ENCODE measurements at regions not wholly inside any gene's neighbourhood (a gene's known extent, or its start where the extent isn't known, plus 50 kb on each side); places are given as distances from the start of the nearest gene placed in this dataset.
"Not testable (repeated sequence)": the region's sequence is repeated elsewhere in the genome, so short reads cannot be mapped to it uniquely, and the experiment has no call there.

GRCh38 chr15:56552659-56553058, 87.7 kb upstream of the MNS1 start:
- TF ChIP-seq, protein P1, sequence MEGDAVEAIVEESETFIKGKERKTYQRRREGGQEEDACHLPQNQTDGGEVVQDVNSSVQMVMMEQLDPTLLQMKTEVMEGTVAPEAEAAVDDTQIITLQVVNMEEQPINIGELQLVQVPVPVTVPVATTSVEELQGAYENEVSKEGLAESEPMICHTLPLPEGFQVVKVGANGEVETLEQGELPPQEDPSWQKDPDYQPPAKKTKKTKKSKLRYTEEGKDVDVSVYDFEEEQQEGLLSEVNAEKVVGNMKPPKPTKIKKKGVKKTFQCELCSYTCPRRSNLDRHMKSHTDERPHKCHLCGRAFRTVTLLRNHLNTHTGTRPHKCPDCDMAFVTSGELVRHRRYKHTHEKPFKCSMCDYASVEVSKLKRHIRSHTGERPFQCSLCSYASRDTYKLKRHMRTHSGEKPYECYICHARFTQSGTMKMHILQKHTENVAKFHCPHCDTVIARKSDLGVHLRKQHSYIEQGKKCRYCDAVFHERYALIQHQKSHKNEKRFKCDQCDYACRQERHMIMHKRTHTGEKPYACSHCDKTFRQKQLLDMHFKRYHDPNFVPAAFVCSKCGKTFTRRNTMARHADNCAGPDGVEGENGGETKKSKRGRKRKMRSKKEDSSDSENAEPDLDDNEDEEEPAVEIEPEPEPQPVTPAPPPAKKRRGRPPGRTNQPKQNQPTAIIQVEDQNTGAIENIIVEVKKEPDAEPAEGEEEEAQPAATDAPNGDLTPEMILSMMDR (conservative IDR thresholded peaks at IDR 0.05): no peak
- H3K27me3 Mint-ChIP-seq (ENCODE audit: insufficient read depth): no peaks in the 10 kb centered on the region
- H3K27ac Mint-ChIP-seq: no peak overlapping the region
- H3K4me3 Mint-ChIP-seq: no peak overlapping the region
- Histone ChIP-seq H3K9ac (ENCODE audit: extremely low read depth, low read length, poor library complexity, severe bottlenecking) (no peak overlapping the region), H3K27me3 (ENCODE audit: control insufficient read depth, insufficient read depth, low read length, poor library complexity, severe bottlenecking) (no peaks in the 10 kb centered on the region), H3K9me3 (ENCODE audit: control insufficient read depth, low read length) (peaks cover 4% of the 10 kb centered on the region), H3K36me3 (ENCODE audit: control insufficient read depth, insufficient read depth, low read length) (no peaks in the 10 kb centered on the region), H3K27ac (ENCODE audit: low read depth, low read length) (no peak overlapping the region), H3K4me3 (ENCODE audit: low read length) (no peak overlapping the region), H3K4me1 (ENCODE audit: control insufficient read depth, insufficient read depth, low read length) (no peaks in the 10 kb centered on the region)
- no peaks in the 10 kb centered on the region for H3K36me3 Mint-ChIP-seq (ENCODE audit: low read depth)
- peaks cover 24% of the 10 kb centered on the region for H3K9me3 Mint-ChIP-seq
- WGBS, 2 experiments (ENCODE audit: insufficient coverage in 1 of 2, insufficient read length in 1 of 2): 86 to 94% methylated on average over 1 of the region's 1 CpG
- H3K4me1 Mint-ChIP-seq: peaks cover 7% of the 10 kb centered on the region
- no peak for DNase-seq

GRCh38 chr15:56540570-56540969, 75.6 kb upstream of the MNS1 start:
- peaks cover 33% of the 10 kb centered on the region for H3K9me3 ChIP-seq (ENCODE audit: control insufficient read depth, low read length)
- peaks cover 58% of the 10 kb centered on the region for H3K9me3 Mint-ChIP-seq
- H3K4me1 ChIP-seq (ENCODE audit: control insufficient read depth, insufficient read depth, low read length); H3K9ac ChIP-seq (ENCODE audit: extremely low read depth, low read length, poor library complexity, severe bottlenecking); DNase-seq; H3K27me3 ChIP-seq (ENCODE audit: control insufficient read depth, insufficient read depth, low read length, poor library complexity, severe bottlenecking); H3K27ac ChIP-seq (ENCODE audit: low read depth, low read length); H3K4me3 Mint-ChIP-seq; H3K36me3 ChIP-seq (ENCODE audit: control insufficient read depth, insufficient read depth, low read length); H3K27me3 Mint-ChIP-seq (ENCODE audit: insufficient read depth); H3K36me3 Mint-ChIP-seq (ENCODE audit: low read depth); H3K4me3 ChIP-seq (ENCODE audit: low read length); H3K27ac Mint-ChIP-seq: not testable (repeated sequence)
- peaks cover 15% of the 10 kb centered on the region for H3K4me1 Mint-ChIP-seq
- WGBS, 2 experiments (ENCODE audit: insufficient coverage in 1 of 2, insufficient read length in 1 of 2): 88 to 95% methylated on average over 9 to 24 of the region's 24 CpGs

- H3K27me3 ChIP-seq (ENCODE audit: control insufficient read depth, insufficient read depth, low read length, poor library complexity, severe bottlenecking); H3K27me3 Mint-ChIP-seq (ENCODE audit: insufficient read depth); H3K27ac ChIP-seq (ENCODE audit: low read depth, low read length); H3K9ac ChIP-seq (ENCODE audit: extremely low read depth, low read length, poor library complexity, severe bottlenecking); H3K27ac Mint-ChIP-seq; H3K36me3 ChIP-seq (ENCODE audit: control insufficient read depth, insufficient read depth, low read length); DNase-seq; H3K4me1 ChIP-seq (ENCODE audit: control insufficient read depth, insufficient read depth, low read length); H3K36me3 Mint-ChIP-seq (ENCODE audit: low read depth); H3K4me3 ChIP-seq (ENCODE audit: low read length); H3K4me3 Mint-ChIP-seq: not testable (repeated sequence)
- H3K9me3 ChIP-seq (ENCODE audit: control insufficient read depth, low read length): peaks cover 29% of the 10 kb centered on the region
- 92 to 95% methylated on average over 13 to 21 of the region's 22 CpGs for WGBS, 2 experiments (ENCODE audit: insufficient coverage in 1 of 2, insufficient read length in 1 of 2)
- peaks cover 15% of the 10 kb centered on the region for H3K4me1 Mint-ChIP-seq
- H3K9me3 Mint-ChIP-seq: peaks cover 54% of the 10 kb centered on the region
Observed at GRCh38 chr15:56540157-56540556, 75.2 kb upstream of the MNS1 start.

DNA sequence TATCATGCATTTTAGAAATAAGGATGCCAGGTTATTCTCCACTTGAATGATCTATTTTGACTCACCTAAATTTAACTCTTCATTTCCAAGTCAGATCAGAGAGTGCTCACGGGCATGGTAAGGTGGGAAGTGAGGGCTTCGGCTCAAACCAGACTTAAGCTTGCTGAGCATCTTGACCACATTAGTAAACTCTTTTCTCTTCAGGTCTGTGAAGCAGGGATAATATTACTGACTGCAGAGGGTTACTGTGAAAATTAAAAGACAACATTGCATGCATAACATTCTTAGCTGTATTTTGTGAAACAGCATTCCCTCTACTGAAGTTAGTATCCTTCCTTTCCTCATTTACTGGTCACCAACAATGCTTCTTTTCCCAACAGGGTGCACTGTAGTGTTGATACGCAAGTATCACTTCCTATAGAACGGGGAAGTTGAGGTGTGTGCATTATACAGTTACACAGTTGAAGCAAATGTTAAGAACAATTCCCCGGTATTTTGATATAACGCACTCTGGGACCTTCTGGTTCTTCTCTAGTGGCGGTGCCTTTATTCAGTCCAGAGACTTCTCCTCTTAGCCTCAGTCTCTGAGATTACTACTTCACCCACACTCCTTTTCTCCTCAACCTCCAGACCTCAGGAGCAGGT, 74.1 kb upstream of the MNS1 start:
- WGBS, 2 experiments (ENCODE audit: insufficient coverage in 1 of 2, insufficient read length in 1 of 2): 95 to 97% methylated on average over 7 of the region's 7 CpGs
- H3K9ac ChIP-seq (ENCODE audit: extremely low read depth, low read length, poor library complexity, severe bottlenecking): no peak overlapping the region
- H3K36me3 Mint-ChIP-seq (ENCODE audit: low read depth): no peaks in the 10 kb centered on the region

More for the DNA sequence above, 74.1 kb upstream of the MNS1 start:
- Mint-ChIP-seq H3K4me3 (no peak overlapping the region), H3K4me1 (peaks cover 15% of the 10 kb centered on the region), H3K9me3 (peaks cover 42% of the 10 kb centered on the region), H3K27ac (no peak overlapping the region), H3K27me3 (ENCODE audit: insufficient read depth) (peaks cover 1% of the 10 kb centered on the region)
- no peaks in the 10 kb centered on the region for H3K36me3 ChIP-seq (ENCODE audit: control insufficient read depth, insufficient read depth, low read length)
- no peaks in the 10 kb centered on the region for H3K4me1 ChIP-seq (ENCODE audit: control insufficient read depth, insufficient read depth, low read length)
- no peaks in the 10 kb centered on the region for H3K27me3 ChIP-seq (ENCODE audit: control insufficient read depth, insufficient read depth, low read length, poor library complexity, severe bottlenecking)
- TF ChIP-seq, protein P1 (conservative IDR thresholded peaks at IDR 0.05): no peak
- H3K4me3 ChIP-seq (ENCODE audit: low read length): no peak overlapping the region
- H3K27ac ChIP-seq (ENCODE audit: low read depth, low read length): no peak overlapping the region
- DNase-seq: no peak
- peaks cover 18% of the 10 kb centered on the region for H3K9me3 ChIP-seq (ENCODE audit: control insufficient read depth, low read length)

All from endodermal cell (in vitro differentiated cells).